ENCODE measurements at regions not wholly inside any gene's neighbourhood (a gene's known extent, or its start where the extent isn't known, plus 50 kb on each side); places are given as distances from the start of the nearest gene placed in this dataset.
"Not testable (repeated sequence)": the region's sequence is repeated elsewhere in the genome, so short reads cannot be mapped to it uniquely, and the experiment has no call there.

DNA sequence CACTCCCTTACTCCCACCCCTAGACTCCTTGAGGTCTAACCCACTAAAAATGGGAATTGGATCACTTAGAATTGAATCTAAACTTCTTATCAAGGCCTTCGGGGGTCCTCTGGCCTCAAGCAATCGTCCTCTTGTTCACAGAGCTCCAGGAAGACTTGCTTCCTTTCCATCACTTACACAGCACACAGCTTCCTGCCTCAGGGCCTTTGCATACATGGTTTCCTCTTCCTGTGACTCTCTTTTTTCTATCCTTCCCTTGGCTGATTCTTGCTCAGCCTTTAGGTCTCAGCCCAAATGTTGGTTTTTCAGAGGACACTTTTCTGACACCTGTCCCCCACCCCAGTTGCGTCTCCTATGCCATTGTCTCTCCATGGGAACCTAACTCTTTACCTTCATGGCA is 50.0 kb upstream of the ALDH1B1 start:
- intact Hi-C loops (cut with micrococcal nuclease) = no loop called here

DNA sequence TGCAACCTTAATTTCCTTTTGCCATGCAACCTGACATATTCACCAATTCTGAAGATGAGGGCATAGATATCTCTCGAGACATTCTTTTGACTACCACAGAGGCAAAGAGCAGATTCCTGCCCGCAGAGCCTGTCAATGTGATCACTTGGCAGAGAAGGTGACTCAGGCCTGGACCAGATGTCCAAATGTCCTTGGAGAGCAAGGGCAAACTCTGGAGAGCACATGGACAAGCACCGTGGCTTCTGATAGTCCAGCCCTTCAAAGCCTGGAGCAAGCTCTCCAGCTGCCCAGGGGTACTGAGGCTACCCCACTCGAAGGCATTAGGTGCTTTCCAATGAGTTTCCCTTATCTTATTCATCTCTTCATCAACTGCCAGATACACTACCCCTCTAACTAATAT is 50.4 kb upstream of the ALDH1B1 start:
- intact Hi-C loops (cut with micrococcal nuclease) = no loop called here

DNA sequence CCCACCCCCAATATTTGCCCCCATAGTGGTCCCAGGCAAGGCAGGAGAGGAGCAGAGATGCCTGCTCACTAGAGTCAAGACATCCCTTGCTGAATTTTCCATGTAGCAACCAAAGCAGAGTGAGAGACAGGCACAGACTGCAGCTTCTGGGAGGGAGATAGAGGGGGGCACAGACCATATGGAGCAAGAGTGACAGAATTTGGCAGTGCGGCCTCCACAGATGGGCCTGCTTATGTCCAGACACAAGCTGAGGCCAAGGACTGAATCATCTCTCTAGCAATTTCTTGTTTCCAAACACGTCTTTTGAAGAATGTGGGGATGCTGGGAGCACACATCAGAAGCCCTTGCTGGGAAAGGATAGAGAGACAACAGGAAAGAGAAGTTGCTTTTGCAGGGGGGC is 53.0 kb upstream of the ALDH1B1 start:
- intact Hi-C loops (cut with micrococcal nuclease) = no loop called here

DNA sequence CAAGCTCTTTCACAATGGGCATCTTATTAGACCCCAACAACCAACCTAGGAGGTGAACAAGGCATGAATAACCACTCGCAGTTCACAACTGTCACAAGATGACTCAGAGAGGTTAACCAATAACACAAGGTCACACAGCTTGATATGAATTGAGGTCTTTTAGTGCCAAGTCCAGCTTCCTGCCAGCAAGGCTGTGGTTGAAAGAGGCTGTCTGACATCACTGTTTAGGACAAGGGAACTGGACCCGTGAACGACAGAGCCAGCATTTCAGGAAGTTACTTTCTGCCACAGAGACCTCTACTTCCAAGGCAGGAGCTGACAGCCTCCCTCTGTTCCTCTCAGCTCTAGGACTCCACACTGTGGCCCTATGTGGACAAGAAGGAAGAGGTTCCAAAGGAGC is 53.4 kb upstream of the ALDH1B1 start:
- intact Hi-C loops (cut with micrococcal nuclease) = no loop called here

DNA sequence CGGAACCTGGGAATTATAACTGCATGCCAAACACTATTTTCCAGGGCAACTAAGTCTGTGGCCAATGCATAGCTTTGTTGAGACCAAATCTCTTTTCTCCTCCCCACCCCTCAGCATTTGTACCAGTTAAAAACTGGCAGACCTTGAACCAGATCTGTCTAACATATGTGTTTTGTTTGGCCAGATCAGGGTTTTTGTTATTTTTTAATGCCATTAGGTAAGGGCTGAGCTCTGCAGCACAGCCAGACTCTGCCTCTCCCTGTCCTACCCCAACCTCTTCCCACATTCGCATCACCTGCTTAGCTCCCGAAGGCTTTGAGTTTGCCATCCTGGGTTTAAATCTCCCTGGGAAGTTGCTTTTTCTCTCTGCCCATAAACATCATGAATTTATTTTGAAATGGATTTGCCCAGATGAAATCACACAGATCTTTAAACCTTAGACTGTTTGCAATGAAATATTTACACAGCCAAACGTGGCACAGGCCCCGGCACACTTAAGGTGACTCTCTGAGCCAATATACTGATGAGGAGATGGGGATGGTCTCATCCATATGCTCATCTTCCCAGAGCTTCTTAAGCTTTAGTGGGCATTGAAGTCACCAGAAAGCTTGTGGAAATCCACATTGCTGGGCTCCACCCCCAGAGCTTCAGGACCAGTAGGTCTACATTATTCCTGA is 54.0 kb upstream of the ALDH1B1 start:
- intact Hi-C loops (cut with micrococcal nuclease) = no loop called here

DNA sequence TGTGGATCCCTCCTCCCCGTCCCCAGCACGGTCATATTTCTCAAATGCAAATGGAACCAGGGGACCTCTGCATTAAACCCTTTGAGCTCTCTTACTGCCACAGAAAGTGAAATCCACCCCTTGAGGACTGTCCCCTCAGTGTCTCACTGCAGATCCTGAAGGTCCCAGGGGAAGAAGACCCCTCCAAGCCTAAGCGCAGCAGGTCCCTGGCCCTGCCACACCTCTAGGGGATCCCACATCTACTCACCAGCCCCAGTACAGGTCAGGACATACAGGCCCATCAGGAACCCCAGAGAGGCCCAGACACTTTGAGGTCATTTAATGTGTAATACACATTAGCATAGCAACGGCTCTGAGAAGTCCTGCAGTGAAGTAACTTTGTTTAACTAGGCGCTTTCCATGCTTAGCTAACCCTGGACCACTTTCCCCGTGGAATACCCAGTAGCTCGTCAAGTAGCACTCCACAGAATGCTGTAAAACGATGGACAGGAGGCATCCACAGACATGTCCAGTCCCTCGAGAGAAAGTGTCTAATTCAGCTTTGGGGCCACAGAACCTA is 54.7 kb upstream of the ALDH1B1 start:
- intact Hi-C loops (cut with micrococcal nuclease) = no loop called here

DNA sequence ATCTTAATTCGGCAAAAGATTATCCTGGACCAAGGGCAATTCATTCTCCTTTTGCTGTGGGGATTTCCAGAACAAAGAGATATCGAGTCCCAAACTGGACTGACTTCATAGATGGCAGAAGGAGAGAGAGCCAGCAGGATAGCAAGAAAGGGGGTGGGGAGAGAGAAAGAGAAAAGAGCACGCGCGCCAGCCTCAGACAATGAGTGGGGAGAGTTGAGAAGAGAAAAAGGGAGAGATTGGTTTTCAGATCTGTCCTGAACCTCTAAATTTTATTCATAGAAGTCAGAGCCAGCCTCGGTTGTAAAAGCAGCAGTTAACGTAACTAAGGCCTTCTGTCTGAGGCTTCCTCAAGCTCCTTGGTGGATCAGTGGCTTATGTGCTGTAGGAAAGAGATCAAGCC is 55.3 kb upstream of the ALDH1B1 start:
- intact Hi-C loops (cut with micrococcal nuclease) = no loop called here

DNA sequence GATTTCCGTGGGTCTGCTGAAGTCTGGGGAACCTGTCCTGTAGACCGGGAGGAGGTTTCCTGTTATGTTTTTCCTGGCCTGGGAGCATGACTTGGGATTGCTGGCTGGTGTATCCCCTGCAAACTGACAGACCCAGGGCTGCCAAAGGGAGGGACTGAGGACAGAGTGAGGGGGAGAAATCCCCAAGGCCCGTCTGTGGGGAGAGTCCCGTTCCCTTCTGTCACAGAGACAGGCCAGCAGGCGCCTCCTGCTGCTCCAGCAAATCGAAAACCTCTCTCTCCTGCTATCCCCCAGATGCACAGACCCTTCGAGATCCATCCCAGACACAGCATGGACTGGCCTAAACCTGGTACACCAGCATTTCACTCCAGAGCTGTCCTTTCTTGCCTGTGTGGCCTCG is 56.2 kb upstream of the ALDH1B1 start:
- intact Hi-C loops (cut with micrococcal nuclease) = no loop called here

DNA sequence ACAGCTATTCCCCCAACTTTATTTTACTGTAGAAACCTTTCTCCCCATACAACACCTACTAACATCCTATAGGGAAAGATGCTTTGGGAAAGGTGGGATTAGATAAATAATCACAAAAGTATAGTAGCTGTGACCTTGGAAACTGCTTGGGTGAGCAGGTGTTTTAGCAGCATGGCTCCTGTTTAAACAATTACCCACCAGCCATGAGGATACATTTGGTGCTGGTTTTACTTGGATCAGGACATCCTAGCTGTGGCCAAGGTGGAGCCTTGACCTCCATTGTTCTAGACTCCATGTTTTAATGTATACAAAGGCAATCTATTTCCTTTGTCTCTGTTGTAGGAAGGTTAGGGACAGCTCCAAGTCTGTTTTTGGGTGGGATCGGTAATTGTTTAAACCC is 56.8 kb upstream of the ALDH1B1 start:
- intact Hi-C loops (cut with micrococcal nuclease) = no loop called here

DNA sequence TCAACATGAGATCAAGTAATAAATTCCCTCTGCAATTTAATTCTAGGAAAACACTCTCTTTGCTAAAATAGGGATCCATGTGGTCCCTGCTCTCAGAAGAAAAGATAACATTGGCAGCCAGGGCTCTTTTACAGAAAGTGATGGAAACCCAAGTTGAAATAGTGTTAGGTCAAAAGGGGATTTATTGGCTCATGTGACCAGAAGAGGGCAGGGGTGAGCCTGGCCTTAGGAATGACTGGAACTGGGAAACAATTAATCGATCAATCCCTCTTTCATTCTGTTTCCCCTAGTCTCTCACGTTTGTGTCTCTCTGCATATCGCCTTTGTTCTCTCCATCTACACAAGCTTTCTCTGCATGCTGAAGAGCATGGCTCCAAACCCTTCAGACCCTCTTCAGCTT is 58.3 kb upstream of the ALDH1B1 start:
- intact Hi-C loops (cut with micrococcal nuclease) = no loop called here

DNA sequence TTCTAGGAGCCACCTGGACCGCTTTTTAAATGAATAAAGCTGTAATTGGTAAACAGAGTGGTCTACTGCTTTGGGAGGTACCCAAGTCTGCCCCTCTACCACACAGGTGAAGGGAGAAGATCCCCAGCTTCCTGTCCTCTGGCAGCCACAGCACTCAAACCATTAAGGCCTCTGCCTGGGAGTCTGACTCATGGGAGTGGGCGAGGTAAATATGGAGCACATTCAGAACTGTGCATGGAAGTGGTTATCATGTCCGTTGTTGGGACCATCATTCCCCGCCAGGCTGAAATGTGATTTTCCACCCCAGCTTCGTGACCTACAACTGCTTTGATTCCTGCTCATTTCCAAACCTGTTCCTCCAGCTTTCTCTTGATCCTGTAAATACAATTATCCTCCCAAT is 59.5 kb upstream of the ALDH1B1 start:
- intact Hi-C loops (cut with micrococcal nuclease) = no loop called here

DNA sequence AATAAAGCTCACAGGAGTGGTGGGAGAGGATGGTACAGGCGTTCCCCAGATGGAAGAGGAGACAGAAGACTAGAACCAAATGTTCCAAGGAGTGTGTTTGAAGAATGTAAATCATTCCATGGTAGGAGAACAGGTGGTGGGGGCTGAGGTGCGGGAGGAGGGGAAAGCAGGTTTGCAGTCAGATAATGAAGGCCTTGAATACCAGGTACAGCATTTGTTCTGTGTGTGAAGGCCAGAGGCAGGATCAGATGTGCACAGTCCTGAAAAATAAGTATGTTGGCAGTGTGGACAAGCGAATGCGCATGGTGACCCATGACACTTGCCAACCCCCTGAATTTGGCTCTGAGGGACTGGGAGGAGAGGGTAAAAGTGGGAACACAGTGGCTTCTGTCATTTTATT is 59.9 kb upstream of the ALDH1B1 start:
- intact Hi-C loops (cut with micrococcal nuclease) = no loop called here

DNA sequence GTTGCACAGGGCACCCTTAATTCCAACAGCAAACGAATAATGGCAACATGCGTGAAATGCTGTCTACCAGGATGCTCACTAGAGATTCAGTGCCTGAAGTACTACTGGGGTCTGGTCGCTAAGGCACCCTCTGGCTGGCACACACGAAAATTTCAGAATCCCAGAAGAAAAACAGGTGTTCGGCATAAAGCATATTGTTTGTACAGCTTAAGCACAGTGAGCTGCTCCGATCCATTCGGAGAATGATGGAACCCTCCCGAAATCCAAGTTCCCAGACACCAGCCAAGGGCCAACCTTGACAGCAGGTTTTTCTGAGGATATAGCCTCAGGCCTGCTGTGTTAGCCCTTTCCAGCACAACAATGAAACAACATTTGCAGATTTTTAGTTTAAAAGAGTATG is 61.4 kb upstream of the ALDH1B1 start:
- intact Hi-C loops (cut with micrococcal nuclease) = no loop called here

DNA sequence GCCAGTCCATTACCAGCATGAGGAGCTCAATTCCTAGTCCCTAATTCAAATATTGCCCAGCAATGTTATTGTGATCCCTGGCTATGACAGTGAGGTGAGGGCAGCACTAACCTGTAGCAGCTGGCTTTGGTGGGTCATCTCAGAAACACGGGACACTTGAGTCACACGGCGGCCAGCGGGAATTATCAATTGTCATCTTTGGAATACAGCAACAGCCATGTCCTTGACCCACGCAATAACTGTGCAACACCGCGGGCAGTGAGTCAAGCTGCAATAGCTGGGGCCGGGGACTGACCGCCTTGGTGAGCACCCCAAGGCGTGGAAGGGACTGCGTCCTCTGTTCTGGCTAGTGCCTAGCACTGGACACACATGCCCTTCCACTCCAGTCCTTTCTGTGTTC is 62.5 kb upstream of the ALDH1B1 start:
- intact Hi-C loops (cut with micrococcal nuclease) = no loop called here

DNA sequence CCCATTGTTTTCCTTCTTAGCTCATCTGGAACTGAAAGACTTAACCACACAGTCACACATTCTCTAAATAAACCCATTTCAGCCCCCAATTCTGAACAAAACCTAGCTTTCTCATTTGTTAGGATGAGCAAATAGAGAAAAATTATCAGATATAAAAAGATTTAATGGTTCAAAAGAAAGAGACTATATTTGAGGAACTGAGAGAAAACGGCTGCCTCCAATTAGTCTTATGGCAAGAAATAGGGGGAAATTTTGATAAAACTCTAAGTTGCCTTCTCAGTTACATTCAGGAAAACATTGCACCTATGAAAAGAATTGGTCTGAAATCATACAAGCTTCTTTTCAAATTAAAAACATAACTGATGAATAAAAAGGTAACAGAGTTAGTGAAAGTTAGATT is 63.7 kb upstream of the ALDH1B1 start:
- intact Hi-C loops (cut with micrococcal nuclease) = no loop called here

DNA sequence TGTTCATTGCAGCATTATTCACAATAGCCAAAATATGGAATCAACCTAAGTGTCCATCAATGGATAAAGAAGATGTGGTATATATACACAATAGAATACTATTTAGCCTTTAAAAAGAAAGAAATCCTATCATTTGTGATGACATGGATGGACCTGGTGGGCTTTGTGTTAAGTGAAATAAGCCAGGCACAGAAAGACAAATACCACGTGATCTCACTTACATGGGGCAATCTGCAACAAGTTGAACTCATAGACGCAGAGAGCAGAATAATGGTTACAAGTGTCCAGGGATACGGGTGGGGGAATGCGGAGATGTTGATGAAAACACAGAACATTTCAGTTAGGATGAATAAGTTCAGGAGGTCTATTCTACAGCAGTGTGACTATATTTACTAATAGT is 66.4 kb upstream of the ALDH1B1 start:
- intact Hi-C loops (cut with micrococcal nuclease) = no loop called here

DNA sequence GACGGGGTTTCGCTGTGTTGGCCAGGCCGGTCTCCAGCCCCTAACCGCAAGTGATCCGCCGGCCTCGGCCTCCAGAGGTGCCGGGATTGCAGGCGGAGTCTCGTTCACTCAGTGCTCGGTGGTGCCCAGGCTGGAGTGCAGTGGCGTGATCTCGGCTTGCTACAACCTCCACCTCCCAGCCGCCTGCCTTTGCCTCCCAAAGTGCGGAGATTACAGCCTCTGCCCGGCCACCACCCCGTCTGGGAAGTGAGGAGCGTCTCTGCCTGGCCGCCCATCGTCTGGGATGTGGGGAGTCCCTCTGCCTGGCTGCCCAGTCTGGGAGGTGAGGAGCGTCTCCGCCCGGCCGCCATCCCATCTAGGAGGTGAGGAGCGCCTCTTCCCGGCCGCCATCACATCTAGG is 68.3 kb upstream of the ALDH1B1 start:
- intact Hi-C loops (cut with micrococcal nuclease) = not testable (repeated sequence)

DNA sequence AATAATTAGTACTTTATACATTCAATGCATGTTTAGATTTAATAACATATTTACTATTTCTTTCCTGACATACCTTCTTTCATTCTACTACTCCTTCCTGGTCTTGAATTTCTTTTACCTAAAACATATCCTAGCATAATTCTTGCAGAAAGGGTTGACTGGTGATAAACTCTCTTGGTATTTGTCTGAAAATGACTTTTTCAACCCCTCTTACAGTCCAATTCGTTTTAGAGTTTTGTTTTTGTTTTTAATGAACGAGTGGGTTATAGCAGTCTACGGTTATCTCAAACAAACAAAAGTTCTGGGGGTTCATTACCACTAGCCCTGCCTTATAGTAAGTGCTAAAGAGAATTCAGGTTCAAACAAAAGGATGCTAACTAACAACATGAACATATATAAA is 69.6 kb upstream of the ALDH1B1 start:
- intact Hi-C loops (cut with micrococcal nuclease) = no loop called here

DNA sequence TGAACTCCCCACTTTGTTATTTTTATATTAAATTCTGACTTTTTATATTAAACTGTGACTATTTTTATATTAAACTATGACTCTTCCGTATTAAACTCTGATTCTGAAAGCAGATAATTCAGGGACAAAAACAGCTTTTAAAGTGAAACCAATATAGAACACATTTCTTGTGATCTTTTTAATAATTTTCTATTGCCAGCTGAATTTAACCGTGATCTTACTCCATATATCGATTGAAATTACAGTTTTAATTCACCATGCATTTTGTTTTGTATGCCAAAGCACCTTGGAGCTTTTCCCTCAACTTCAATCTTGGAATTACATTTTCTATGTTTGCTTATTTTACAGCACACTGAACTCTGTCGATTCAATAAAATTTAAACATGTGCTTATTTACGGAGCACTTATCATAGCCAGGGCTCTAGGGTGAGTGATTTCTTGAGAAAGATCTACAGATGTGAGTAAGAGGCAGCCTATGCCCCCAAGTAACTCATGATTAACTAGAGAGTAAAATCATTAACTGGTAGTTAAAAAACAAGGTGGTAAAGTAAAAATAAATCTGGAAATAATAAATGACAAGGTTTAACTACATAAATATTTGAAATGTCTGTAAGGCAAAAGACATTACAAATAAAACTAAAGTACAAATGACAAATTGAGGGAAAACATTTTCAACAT is 72.9 kb upstream of the ALDH1B1 start:
- intact Hi-C loops (cut with micrococcal nuclease) = no loop called here

DNA sequence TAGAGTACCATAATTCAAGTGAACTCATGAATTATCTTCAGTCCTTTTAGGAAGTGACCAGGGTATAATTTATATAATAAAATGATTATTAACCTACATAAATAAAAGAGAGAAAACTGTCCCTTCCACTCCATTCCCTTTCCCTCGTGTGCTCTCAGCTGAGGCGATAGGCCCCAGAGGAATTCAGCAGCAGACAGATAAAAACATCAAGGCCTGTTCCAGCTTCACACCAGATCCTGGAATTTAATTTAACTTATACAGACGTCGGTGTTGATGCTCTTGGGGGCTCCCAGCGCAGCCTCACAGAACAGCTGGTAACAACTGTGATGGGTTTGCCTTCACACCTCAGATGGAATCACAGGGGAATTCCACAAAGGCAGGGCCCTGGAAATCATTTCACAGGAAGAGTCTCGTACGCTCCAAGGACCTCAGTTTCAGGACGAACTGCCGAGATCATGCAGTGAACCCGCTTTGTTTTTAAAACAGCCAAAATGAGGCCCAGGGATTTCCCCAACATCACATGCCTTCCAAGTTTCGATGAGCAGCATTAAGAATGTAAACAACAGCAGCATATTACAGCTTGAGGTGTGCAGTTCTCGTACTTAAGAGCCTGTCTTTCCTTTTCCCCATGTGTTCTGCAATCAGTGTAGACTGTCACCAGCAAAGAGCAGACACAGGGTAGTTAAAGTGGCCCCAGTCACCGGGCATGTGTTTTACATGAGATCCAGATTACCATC is 73.6 kb upstream of the ALDH1B1 start:
- intact Hi-C loops (cut with micrococcal nuclease) = no loop called here

DNA sequence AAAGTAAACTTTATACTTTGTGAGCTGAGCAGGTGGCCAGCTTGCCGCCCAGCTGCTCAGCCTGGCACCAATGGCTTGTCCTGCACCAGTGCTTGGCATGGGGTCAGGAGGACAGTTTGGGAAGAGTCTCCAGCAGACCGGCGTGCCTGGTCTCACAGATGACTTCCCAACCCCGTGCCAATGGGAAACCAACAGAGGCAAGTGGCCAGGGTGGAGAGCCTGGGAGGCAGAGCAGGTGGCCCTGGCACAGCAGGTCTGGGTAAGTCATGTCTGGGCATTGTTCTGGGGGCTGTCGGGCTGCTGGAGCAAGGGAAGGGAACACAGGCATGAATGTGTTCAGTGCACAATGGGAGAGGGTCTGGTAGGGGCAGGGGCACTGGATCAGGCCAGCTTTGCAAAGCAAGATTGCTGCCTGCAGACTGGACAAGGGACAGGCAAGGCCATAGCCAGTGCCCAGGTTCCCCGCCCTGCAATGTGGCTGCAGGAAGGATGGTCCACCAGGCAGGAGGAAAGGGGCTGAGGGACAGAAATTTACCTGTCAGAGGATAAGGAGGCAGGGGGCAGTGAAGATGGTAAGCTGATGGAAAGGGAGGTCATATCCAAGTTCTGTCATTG is 76.2 kb upstream of the ALDH1B1 start:
- intact Hi-C loops (cut with micrococcal nuclease) = no loop called here

DNA sequence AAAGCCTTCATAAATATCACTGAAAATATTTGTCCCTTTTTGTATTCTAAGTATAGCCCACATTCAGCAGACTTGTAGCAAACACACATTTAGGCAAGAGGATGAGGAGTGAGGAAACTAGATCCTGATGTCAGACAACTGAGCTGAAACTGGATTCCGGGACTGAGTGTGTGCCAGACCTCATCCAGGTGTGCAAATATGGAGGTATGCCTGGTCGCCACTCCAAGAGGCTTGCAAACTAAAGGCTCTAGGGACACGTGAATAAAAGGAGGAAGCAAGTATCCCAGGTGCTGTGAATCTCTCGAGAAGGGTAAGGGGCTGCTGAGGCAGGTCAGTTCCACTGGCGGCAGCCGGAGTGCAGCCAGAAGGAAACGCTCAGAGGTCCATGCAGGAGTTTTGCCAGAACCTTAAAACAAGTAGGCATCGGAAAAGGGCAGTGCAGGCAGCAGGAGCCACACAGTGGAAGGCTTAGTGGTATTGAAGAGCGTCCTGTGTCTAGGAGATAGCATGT is 77.4 kb upstream of the ALDH1B1 start:
- intact Hi-C loops (cut with micrococcal nuclease) = no loop called here

All from T-helper 2 cell treated with Interferon-gamma antibody and Interleukin-4, amounts not matched to agents 100 ng/mL and 5 ng/mL, for 36 hours (primary cell).